Stimulated activated CD4-positive, alpha-beta T cell treated with anti-CD3 and anti-CD28 coated beads, TNF-alpha, amount 100 ng/mL, for 4 hours (primary cell): ENCODE measurements at regions not wholly inside any gene's neighbourhood (a gene's known extent, or its start where the extent isn't known, plus 50 kb on each side); places are given as distances from the start of the nearest gene placed in this dataset.

Experiments used
- DNase-seq, 3 experiments: peaks; one replicate each; pipeline ENCODE4 v3.0.0-alpha.2; 2020; ENCODE audit warnings: low read depth in 3 of 3

GRCh38 chr5:82336959-82337351 is 58.8 kb upstream of the RPS23 start:
- DNase-seq = no peak

- DNase-seq = no peak
These were observed 58.2 kb upstream of the RPS23 start for GRCh38 chr5:82336226-82336958.

- no peak for DNase-seq
These were observed 57.7 kb upstream of the RPS23 start for GRCh38 chr5:82335806-82336205.

- no peak for DNase-seq
These were observed 56.7 kb upstream of the RPS23 start for GRCh38 chr5:82334856-82335255.

GRCh38 chr5:82334085-82334692 is 56.0 kb upstream of the RPS23 start:
- DNase-seq = no peak

- no peak for DNase-seq
These were observed 54.9 kb upstream of the RPS23 start for GRCh38 chr5:82332886-82333615.

- no peak for DNase-seq
These were observed 54.1 kb upstream of the RPS23 start for GRCh38 chr5:82332064-82332855.

GRCh38 chr5:82331557-82331956 is 53.4 kb upstream of the RPS23 start:
- DNase-seq = no peak

GRCh38 chr5:82330530-82331270 is 52.5 kb upstream of the RPS23 start:
- DNase-seq = no peak

- no peak for DNase-seq
These were observed 51.2 kb upstream of the RPS23 start for GRCh38 chr5:82329393-82329792.
